Activated T-helper 2 cell treated with anti-CD3 and anti-CD28 coated beads, Interferon-gamma antibody, Interleukin-2, Interleukin-4, amounts not matched to agents 10 μg/mL and 5 μg/mL and 100 μg/mL, durations not matched to agents 14 hours and 24 hours and 36 hours (primary cell): ENCODE measurements at regions not wholly inside any gene's neighbourhood (a gene's known extent, or its start where the extent isn't known, plus 50 kb on each side); places are given as distances from the start of the nearest gene placed in this dataset.
"Not testable (repeated sequence)": the region's sequence is repeated elsewhere in the genome, so short reads cannot be mapped to it uniquely, and the experiment has no call there.

Experiments used
- DNase-seq: peaks from one replicate; pipeline ENCODE4 v3.0.0; 2021; ENCODE audit warnings: low spot score
- H3K27ac Mint-ChIP-seq: one replicate; pipeline ENCODE4 v1.8.0; 2021; ENCODE audit warnings: mixed read lengths
- H3K27me3 Mint-ChIP-seq: one replicate; pipeline ENCODE4 v1.8.0; 2021; ENCODE audit warnings: low read depth, mixed read lengths
- H3K36me3 Mint-ChIP-seq: one replicate; pipeline ENCODE4 v1.8.0; 2021; ENCODE audit warnings: low read depth, mixed read lengths
- H3K4me1 Mint-ChIP-seq: one replicate; pipeline ENCODE4 v1.8.0; 2021; ENCODE audit warnings: low read depth, mixed read lengths
- H3K4me3 Mint-ChIP-seq: one replicate; pipeline ENCODE4 v1.8.0; 2021; ENCODE audit warnings: low read depth, mild to moderate bottlenecking, moderate library complexity, mixed read lengths
- H3K9me3 Mint-ChIP-seq: one replicate; pipeline ENCODE4 v1.8.0; 2021; ENCODE audit warnings: mixed read lengths
- intact Hi-C: fragments of 100-400 bp; cut with micrococcal nuclease; formaldehyde crosslinking; loops from one replicate; pipeline ENCODE4 v1.15.1; 2023

DNA sequence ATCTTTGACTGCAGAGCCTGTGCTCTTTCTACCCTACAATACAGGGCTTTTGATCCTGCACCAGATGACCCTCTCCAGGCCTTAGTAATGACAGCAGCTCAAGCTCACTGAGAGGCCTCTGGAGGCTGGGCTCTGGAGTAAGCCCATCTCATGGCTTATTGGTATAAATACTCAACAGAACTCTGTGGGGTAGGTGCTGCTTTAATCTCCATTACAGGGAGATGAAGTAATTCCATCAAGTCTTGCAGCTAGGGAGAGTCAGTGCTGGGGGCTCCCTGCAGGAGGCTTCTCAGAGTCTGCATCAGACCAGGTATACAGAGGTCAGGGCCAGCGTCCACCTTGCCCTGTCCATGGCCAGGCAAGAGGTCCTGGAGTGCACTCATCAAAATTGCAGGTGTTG lies 89.2 kb upstream of the SLC6A11 start:
- Mint-ChIP-seq H3K27me3 (no peaks in the 10 kb centered on the region), H3K4me1 (no peaks in the 10 kb centered on the region), H3K4me3 (no peak overlapping the region), H3K27ac (no peak overlapping the region), H3K36me3 (no peaks in the 10 kb centered on the region), H3K9me3 (no peaks in the 10 kb centered on the region)
- no peak for DNase-seq
- intact Hi-C loops: no loop called here

DNA sequence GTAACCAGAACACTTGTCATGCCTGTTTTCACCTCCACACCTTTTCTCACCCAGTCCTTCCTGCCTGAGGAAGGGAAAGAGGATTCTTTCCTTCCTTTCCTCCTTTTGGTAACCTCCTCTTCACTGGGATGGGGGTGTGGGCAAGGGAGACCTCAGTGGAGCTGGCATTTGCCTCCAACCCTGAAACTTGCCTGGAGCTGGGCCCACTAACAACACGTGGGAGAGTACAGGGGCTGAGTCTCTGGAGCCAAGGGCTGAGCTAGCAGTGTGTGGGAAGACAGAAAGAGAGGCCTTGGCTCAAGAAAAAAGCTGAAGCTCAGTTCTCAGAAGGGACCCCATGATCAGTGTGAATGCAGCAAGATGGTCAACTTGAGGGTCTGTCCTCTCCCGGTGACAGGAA lies 86.6 kb upstream of the SLC6A11 start:
- no peaks in the 10 kb centered on the region for H3K27me3 Mint-ChIP-seq
- intact Hi-C loops: no loop called here
- H3K27ac Mint-ChIP-seq: no peak overlapping the region
- H3K4me1 Mint-ChIP-seq: no peaks in the 10 kb centered on the region
- DNase-seq: no peak
- peaks cover 18% of the 10 kb centered on the region for H3K9me3 Mint-ChIP-seq
- H3K4me3 Mint-ChIP-seq: no peak overlapping the region
- no peaks in the 10 kb centered on the region for H3K36me3 Mint-ChIP-seq

DNA sequence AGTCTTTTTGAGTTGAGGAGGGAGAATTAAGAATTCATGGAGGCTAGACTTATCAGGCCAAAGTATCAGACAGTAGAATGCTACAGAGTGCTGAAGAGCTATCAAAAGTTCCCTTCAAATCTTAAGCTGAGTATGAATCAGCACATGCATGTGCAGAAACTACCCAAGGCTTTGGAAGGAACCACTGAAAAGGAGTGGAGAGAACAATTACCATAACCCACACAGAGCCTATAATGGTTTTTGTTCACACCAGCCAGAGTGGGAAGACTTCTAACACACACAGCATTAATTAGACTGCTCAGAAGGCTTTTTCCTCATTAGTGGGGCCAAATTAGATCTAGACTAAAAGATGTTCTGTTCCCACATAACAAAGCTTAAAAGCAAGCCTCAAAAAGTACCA lies 83.7 kb upstream of the SLC6A11 start:
- no peaks in the 10 kb centered on the region for H3K36me3 Mint-ChIP-seq
- no peak for DNase-seq
- H3K4me1 Mint-ChIP-seq: no peaks in the 10 kb centered on the region
- H3K4me3 Mint-ChIP-seq: no peak overlapping the region
- H3K9me3 Mint-ChIP-seq: peaks cover 19% of the 10 kb centered on the region
- peaks cover 4% of the 10 kb centered on the region for H3K27me3 Mint-ChIP-seq
- intact Hi-C loops: no loop called here
- H3K27ac Mint-ChIP-seq: no peak overlapping the region

DNA sequence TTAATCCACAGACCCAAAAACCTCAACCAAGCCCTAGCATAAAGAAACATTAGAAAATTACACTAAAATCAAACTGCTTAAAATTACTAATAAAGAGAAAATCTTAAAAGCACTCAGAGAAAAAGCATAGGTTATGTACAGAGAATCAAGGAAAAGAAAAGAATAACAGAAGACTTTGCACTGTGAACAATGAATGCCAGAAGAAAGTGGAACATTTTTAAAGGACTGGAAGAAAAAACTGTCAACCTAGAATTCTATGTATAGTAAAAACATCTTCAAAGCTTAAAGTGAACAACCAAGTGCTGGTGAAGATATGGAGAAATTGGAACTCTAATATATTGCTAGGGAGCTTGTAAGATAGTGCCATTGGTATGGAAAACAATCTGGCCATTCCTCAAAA lies 82.7 kb upstream of the SLC6A11 start:
- no peaks in the 10 kb centered on the region for H3K4me1 Mint-ChIP-seq
- H3K27ac Mint-ChIP-seq: no peak overlapping the region
- DNase-seq: no peak
- intact Hi-C loops: no loop called here
- H3K27me3 Mint-ChIP-seq: peaks cover 13% of the 10 kb centered on the region
- H3K4me3 Mint-ChIP-seq: no peak overlapping the region
- no peaks in the 10 kb centered on the region for H3K36me3 Mint-ChIP-seq
- H3K9me3 Mint-ChIP-seq: peaks cover 19% of the 10 kb centered on the region

DNA sequence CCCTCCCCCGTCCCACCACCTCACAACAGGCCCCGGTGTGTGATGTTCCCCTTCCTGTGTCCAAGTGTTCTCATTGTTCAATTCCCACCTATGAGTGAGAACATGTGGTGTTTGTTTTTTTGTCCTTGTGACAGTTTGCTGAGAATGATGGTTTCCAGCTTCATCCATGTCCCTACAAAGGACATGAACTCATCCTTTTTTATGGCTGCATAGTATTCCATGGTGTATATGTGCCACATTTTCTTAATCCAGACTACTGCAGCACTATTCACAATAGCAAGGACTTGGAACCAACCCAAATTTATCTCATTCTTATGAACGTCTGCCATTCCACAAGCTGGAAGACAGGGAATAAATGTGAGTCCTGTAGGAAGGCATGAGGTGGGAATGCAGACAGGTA lies 79.6 kb upstream of the SLC6A11 start:
- DNase-seq, intact Hi-C loops, H3K4me1 Mint-ChIP-seq, H3K36me3 Mint-ChIP-seq, H3K4me3 Mint-ChIP-seq, H3K27ac Mint-ChIP-seq: not testable (repeated sequence)
- Mint-ChIP-seq H3K27me3 (peaks cover 16% of the 10 kb centered on the region), H3K9me3 (peaks cover 19% of the 10 kb centered on the region)

DNA sequence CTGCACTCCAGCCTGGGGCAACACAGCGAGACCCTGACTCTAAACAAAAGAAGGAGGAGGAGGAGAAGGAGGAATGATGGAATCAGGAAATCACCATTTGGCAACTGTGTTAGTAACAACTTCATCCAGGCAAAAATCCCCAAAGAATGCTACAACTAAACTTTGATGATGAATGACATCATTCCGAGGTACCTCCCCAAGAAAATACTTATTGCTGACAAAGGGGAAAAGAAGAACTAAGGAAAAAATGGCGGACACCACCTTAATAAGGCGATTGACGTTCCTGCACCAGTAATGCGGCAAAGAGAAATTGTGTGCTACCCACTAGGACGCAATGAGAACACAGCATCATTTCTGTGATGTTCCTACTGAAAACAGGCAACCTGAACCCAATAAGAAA lies 78.2 kb upstream of the SLC6A11 start:
- intact Hi-C loops: loop anchor here (2.0 kb wide), 2 partner anchors 321 to 393 kb away; no protein-coding TSS in a partner anchor
- no peaks in the 10 kb centered on the region for H3K4me1 Mint-ChIP-seq
- H3K9me3 Mint-ChIP-seq: peaks cover 14% of the 10 kb centered on the region
- H3K4me3 Mint-ChIP-seq: no peak overlapping the region
- DNase-seq: no peak
- peaks cover 16% of the 10 kb centered on the region for H3K27me3 Mint-ChIP-seq
- H3K36me3 Mint-ChIP-seq: no peaks in the 10 kb centered on the region
- no peak overlapping the region for H3K27ac Mint-ChIP-seq

DNA sequence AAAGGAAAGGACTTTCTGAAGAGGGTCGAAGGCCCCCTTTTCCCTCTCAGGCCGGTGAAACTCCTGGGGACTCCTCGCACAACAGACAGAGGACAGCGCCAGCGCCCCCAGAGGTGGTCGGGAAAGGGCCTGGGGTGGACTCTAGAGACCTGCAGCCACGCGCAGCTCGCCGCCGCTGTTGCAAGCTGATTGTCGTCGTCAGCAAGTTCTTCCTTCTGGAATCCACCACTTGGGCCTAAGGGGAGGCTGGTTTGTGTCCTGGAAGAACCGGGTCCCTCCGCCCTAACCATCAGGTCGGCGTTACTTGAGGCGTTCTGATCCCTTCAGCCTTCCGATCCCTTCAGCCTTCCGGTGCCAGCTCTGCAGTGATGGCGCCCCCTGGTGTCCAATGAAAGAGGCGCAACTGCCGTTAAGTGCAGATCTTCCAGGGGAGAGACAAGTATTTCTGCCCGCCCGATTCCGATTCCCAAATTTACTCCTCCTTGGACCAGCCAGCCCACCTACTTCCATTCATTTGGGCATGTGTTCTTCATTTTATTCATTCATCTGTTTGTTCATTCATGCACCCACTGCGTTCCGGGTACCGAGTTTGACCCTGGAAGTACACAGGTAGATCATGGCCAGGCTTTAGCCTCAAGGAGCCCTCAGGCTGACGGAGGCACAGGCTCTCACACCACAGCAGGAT lies 77.2 kb upstream of the SLC6A11 start:
- no peaks in the 10 kb centered on the region for H3K4me1 Mint-ChIP-seq
- H3K9me3 Mint-ChIP-seq: peaks cover 6% of the 10 kb centered on the region
- no peak overlapping the region for H3K27ac Mint-ChIP-seq
- DNase-seq: peak; percentile 53
- intact Hi-C loops: loop anchor here (2.0 kb wide), 2 partner anchors 322 to 394 kb away; no protein-coding TSS in a partner anchor
- no peaks in the 10 kb centered on the region for H3K36me3 Mint-ChIP-seq
- peaks cover 16% of the 10 kb centered on the region for H3K27me3 Mint-ChIP-seq
- H3K4me3 Mint-ChIP-seq: no peak overlapping the region

DNA sequence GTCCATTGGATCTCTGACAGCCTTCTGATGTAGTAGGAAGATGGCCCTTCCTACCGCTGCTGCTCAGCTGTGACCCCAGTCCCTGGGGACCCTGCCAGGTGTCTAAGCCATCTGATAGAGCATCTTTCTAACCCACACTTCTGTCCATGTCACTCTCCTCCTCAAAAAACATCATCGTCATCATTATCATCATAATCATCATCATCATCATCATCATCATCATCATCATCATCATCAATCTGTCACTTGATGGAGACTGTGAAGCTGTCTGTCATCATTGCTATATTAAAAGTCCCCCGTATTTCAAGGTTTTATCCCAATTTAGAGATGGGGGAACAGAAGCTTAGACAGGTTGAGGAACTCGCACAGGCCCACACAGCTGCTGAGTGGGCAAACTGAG lies 75.1 kb upstream of the SLC6A11 start:
- Mint-ChIP-seq H3K27ac (no peak overlapping the region), H3K36me3 (no peaks in the 10 kb centered on the region), H3K4me1 (no peaks in the 10 kb centered on the region), H3K27me3 (peaks cover 16% of the 10 kb centered on the region), H3K4me3 (no peak overlapping the region), H3K9me3 (no peaks in the 10 kb centered on the region)
- intact Hi-C loops: no loop called here
- no peak for DNase-seq

DNA sequence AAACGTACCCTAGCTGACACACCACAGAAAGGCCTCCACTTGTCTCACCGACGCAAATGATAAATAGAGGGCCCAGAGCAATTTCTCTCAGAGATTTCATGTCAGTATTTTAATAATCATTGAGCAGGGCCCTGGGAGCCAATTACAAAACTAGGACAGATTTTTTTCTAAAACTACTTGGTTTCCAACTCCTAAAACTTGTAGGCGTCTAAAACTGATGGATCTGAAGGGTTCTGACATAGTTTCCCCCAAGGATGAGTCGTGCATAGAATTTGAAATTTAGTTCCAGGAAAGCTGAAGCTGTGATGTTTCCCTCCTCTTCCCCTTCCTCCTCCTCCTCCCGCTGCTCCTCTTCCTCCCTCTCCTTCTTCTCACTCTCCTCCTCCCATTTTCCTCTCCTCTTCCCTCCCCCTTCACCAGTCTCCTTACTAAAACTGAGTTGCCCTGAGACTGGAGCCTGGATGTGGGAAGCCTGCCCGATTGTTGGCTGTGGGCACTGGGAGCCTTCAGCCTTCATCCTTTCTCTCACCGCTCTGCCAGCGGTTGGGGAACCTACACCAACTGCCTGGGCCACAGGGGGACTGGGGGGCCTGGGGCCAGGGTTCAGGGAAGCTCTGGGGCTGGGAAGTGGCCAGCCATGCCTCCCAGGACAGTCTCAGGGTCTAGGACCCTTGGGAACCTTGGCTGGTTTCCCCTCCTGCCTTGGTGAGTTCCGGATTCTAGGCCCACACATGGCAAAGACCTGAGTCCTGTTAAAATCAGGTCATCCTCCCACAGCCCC lies 73.9 kb upstream of the SLC6A11 start:
- no peak for DNase-seq
- intact Hi-C loops: no loop called here
- Mint-ChIP-seq H3K27me3 (peaks cover 15% of the 10 kb centered on the region), H3K4me1 (no peaks in the 10 kb centered on the region), H3K36me3 (no peaks in the 10 kb centered on the region), H3K9me3 (no peaks in the 10 kb centered on the region), H3K27ac (no peak overlapping the region), H3K4me3 (no peak overlapping the region)

DNA sequence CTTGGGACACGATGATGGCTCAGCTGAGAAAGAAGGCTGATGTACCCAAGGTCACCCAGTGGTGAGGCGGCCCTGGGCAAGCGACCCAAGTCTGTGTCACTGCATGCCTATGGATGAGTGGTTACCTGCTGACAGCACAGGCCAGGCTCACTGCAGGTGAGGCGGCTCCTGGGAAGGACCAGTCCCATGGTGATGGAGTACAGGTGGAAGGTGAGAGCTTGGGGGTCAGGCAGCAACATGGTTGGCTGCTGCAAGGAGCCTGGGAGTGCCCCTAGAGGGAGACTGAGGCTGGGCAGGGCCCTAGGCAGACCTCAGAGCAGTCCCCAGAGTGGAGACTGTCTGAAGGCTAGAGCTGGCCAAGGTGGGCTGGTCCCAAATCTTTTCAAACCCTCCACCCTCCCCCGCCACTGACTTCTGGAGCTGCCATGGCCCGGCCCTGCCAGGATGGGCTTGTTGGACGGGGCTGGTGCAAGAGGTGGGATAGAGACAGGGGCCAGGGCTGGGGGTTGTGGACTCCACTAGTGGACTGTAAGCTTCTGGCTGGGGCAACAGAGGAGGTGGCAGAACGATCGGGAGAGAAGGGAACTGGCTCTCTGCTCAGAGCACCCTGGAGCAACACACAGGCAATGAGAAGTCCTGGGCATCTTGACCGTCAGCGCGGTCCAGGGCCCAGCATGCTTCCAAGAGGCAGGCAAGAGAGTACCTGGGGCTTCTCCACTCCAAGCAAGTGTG lies 72.5 kb upstream of the SLC6A11 start:
- intact Hi-C loops: no loop called here
- H3K4me3 Mint-ChIP-seq: no peak overlapping the region
- no peak overlapping the region for H3K27ac Mint-ChIP-seq
- H3K9me3 Mint-ChIP-seq: no peaks in the 10 kb centered on the region
- DNase-seq: no peak
- peaks cover under 1% of the 10 kb centered on the region for H3K27me3 Mint-ChIP-seq
- no peaks in the 10 kb centered on the region for H3K36me3 Mint-ChIP-seq
- no peaks in the 10 kb centered on the region for H3K4me1 Mint-ChIP-seq

DNA sequence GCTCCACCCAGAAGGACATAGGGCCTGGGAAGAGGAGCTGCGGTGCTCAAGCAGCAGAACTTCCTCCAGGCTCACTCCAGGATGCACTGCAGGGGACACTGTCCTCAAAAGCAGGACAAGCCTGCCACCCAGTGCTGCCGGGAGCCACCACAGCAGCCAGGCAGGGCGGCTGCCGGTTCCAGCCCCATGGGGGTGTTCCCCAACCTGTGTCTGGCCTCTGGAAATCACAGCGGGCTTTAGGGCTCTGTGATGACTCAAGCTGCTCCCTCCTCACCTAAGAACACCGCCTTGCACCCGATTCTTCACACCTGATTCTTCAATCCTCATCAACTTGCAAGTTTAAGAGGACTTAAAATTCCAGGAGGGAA lies 71.9 kb upstream of the SLC6A11 start:
- no peaks in the 10 kb centered on the region for H3K4me1 Mint-ChIP-seq
- H3K9me3 Mint-ChIP-seq: no peaks in the 10 kb centered on the region
- H3K4me3 Mint-ChIP-seq: no peak overlapping the region
- no peaks in the 10 kb centered on the region for H3K36me3 Mint-ChIP-seq
- intact Hi-C loops: no loop called here
- H3K27me3 Mint-ChIP-seq: no peaks in the 10 kb centered on the region
- H3K27ac Mint-ChIP-seq: no peak overlapping the region
- no peak for DNase-seq

DNA sequence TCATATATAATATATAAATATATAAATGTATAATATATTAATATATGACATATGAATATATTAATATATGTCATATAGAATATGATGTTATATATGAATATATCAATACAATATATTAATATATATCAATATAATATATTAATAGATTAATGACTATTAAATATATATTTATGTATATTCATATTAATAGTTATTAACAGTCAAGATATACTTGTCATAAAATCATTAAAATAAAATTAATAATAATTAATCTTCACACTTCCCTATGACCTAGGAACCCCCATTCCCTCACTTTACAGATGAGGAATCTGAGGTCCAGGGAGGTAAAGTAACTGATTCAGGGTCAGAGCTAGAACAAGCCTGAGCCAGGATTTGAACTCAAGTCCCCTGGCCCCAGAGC lies 70.6 kb upstream of the SLC6A11 start:
- no peaks in the 10 kb centered on the region for H3K9me3 Mint-ChIP-seq
- no peak overlapping the region for H3K27ac Mint-ChIP-seq
- H3K4me1 Mint-ChIP-seq: no peaks in the 10 kb centered on the region
- H3K27me3 Mint-ChIP-seq: no peaks in the 10 kb centered on the region
- no peaks in the 10 kb centered on the region for H3K36me3 Mint-ChIP-seq
- intact Hi-C loops: no loop called here
- no peak overlapping the region for H3K4me3 Mint-ChIP-seq
- DNase-seq: no peak

DNA sequence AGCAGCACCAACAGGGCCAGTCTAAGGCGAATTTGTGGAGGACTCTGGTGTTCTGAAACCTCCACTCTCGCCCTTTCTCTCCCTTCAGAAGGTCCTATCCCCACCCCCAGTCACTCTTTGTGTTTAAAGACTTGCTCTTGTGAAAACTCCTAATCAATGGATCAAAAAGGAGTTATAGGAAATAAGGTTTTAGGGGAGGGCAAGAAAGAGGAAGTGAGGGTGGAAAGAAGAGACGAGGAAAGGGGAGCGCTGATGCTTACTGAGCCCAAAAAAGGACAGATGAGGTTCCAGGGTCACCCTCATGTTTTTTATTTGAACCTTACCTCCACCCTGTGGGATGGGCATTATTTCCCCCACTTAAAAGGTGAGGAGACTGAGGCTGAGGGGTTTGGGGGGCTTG lies 70.0 kb upstream of the SLC6A11 start:
- Mint-ChIP-seq H3K36me3 (no peaks in the 10 kb centered on the region), H3K4me1 (no peaks in the 10 kb centered on the region), H3K27ac (no peak overlapping the region), H3K27me3 (no peaks in the 10 kb centered on the region), H3K9me3 (no peaks in the 10 kb centered on the region), H3K4me3 (no peak overlapping the region)
- intact Hi-C loops: no loop called here
- DNase-seq: no peak
